ENCODE measurements at regions not wholly inside any gene's neighbourhood (a gene's known extent, or its start where the extent isn't known, plus 50 kb on each side); places are given as distances from the start of the nearest gene placed in this dataset.
"Not testable (repeated sequence)": the region's sequence is repeated elsewhere in the genome, so short reads cannot be mapped to it uniquely, and the experiment has no call there.

GRCh38 chr15:96200357-96200967, 130.0 kb upstream of the NR2F2 start:
- no peaks in the 10 kb centered on the region for H3K9me3 ChIP-seq (ENCODE audit: control insufficient read depth in 1 of 2, low read length in 2 of 2)
- CTCF ChIA-PET (ENCODE audit: partially characterized antibody) = no interaction called here
- H3K4me1 Mint-ChIP-seq = no peaks in the 10 kb centered on the region
- POLR2A ChIA-PET (ENCODE audit: partially characterized antibody) = no interaction called here
- no peak overlapping the region for H3K4me3 ChIP-seq (ENCODE audit: low read length in 2 of 2)
- no peaks in the 10 kb centered on the region for H3K4me1 ChIP-seq (ENCODE audit: insufficient read depth, low read length)
- no peaks in the 10 kb centered on the region for H3K27me3 ChIP-seq (ENCODE audit: insufficient read depth, low read length)
- no peak overlapping the region for H3K27ac Mint-ChIP-seq
- no peak overlapping the region for H3K27ac ChIP-seq (ENCODE audit: low read depth, low read length)
- intact Hi-C loops (cut with micrococcal nuclease) = no loop called here
- peaks cover 0 to under 1% of the 10 kb centered on the region in 2 donors for H3K27me3 Mint-ChIP-seq
- H3K4me3 Mint-ChIP-seq = no peak overlapping the region
- no peak for DNase-seq
- H3K36me3 ChIP-seq (ENCODE audit: insufficient read depth, low read length) = no peaks in the 10 kb centered on the region
- H3K9me3 Mint-ChIP-seq = peaks cover 3 to 32% (median 14%) of the 10 kb centered on the region in 8 donors
- no peaks in the 10 kb centered on the region for H3K36me3 Mint-ChIP-seq

GRCh38 chr15:96201696-96202095, 128.8 kb upstream of the NR2F2 start:
- peaks cover 4 to 31% (median 15%) of the 10 kb centered on the region in 8 donors for H3K9me3 Mint-ChIP-seq
- ChIA-PET POLR2A (ENCODE audit: partially characterized antibody) (no interaction called here), CTCF (ENCODE audit: partially characterized antibody) (no interaction called here)
- no peaks in the 10 kb centered on the region for H3K36me3 Mint-ChIP-seq
- Histone ChIP-seq H3K27me3 (ENCODE audit: insufficient read depth, low read length) (no peaks in the 10 kb centered on the region), H3K4me3 (ENCODE audit: low read length in 2 of 2) (no peak overlapping the region), H3K27ac (ENCODE audit: low read depth, low read length) (no peak overlapping the region), H3K9me3 (ENCODE audit: control insufficient read depth in 1 of 2, low read length in 2 of 2) (no peaks in the 10 kb centered on the region), H3K36me3 (ENCODE audit: insufficient read depth, low read length) (no peaks in the 10 kb centered on the region), H3K4me1 (ENCODE audit: insufficient read depth, low read length) (no peaks in the 10 kb centered on the region)
- H3K4me1 Mint-ChIP-seq = no peaks in the 10 kb centered on the region
- DNase-seq = no peak
- intact Hi-C loops (cut with micrococcal nuclease) = no loop called here
- H3K4me3 Mint-ChIP-seq = no peak overlapping the region
- no peak overlapping the region for H3K27ac Mint-ChIP-seq
- no peaks in the 10 kb centered on the region for H3K27me3 Mint-ChIP-seq

- H3K4me1 ChIP-seq (ENCODE audit: insufficient read depth, low read length); DNase-seq; H3K27ac ChIP-seq (ENCODE audit: low read depth, low read length); H3K27me3 Mint-ChIP-seq; H3K27ac Mint-ChIP-seq; H3K4me3 ChIP-seq (ENCODE audit: low read length in 2 of 2); intact Hi-C loops (cut with micrococcal nuclease); H3K4me1 Mint-ChIP-seq; H3K9me3 ChIP-seq (ENCODE audit: control insufficient read depth in 1 of 2, low read length in 2 of 2); POLR2A ChIA-PET (ENCODE audit: partially characterized antibody); H3K36me3 Mint-ChIP-seq; H3K27me3 ChIP-seq (ENCODE audit: insufficient read depth, low read length); H3K36me3 ChIP-seq (ENCODE audit: insufficient read depth, low read length); H3K4me3 Mint-ChIP-seq; CTCF ChIA-PET (ENCODE audit: partially characterized antibody): not testable (repeated sequence)
- H3K9me3 Mint-ChIP-seq = peaks cover 2 to 35% (median 16%) of the 10 kb centered on the region in 8 donors
Observed at GRCh38 chr15:96205588-96205987, 124.9 kb upstream of the NR2F2 start.

GRCh38 chr15:96207377-96208006, 123.0 kb upstream of the NR2F2 start:
- H3K9me3 Mint-ChIP-seq = peaks cover 2 to 32% (median 11%) of the 10 kb centered on the region in 8 donors
- no peaks in the 10 kb centered on the region for H3K4me1 Mint-ChIP-seq
- no peak for DNase-seq
- ChIA-PET POLR2A (ENCODE audit: partially characterized antibody) (no interaction called here), CTCF (ENCODE audit: partially characterized antibody) (no interaction called here)
- no peak overlapping the region for H3K4me3 Mint-ChIP-seq
- H3K36me3 ChIP-seq (ENCODE audit: insufficient read depth, low read length) = no peaks in the 10 kb centered on the region
- H3K27me3 Mint-ChIP-seq = no peaks in the 10 kb centered on the region
- H3K9me3 ChIP-seq (ENCODE audit: control insufficient read depth in 1 of 2, low read length in 2 of 2) = no peaks in the 10 kb centered on the region
- H3K27ac ChIP-seq (ENCODE audit: low read depth, low read length) = no peak overlapping the region
- no peaks in the 10 kb centered on the region for H3K4me1 ChIP-seq (ENCODE audit: insufficient read depth, low read length)
- H3K36me3 Mint-ChIP-seq = no peaks in the 10 kb centered on the region
- H3K27me3 ChIP-seq (ENCODE audit: insufficient read depth, low read length) = no peaks in the 10 kb centered on the region
- no peak overlapping the region for H3K4me3 ChIP-seq (ENCODE audit: low read length in 2 of 2)
- peak overlapping the region in 1 of 7 donors; percentile 10 for H3K27ac Mint-ChIP-seq
- intact Hi-C loops (cut with micrococcal nuclease) = no loop called here

- POLR2A ChIA-PET (ENCODE audit: partially characterized antibody) = no interaction called here
- Mint-ChIP-seq H3K27ac (no peak overlapping the region), H3K9me3 (peaks cover 2 to 24% (median 5%) of the 10 kb centered on the region in 8 donors)
Observed at GRCh38 chr15:96209285-96209735, 121.2 kb upstream of the NR2F2 start.

GRCh38 chr15:96213045-96213444, 117.5 kb upstream of the NR2F2 start:
- H3K4me3 Mint-ChIP-seq = no peak overlapping the region
- Histone ChIP-seq H3K27ac (ENCODE audit: low read depth, low read length) (no peak overlapping the region), H3K4me3 (ENCODE audit: low read length in 2 of 2) (no peak overlapping the region), H3K4me1 (ENCODE audit: insufficient read depth, low read length) (no peaks in the 10 kb centered on the region), H3K27me3 (ENCODE audit: insufficient read depth, low read length) (no peaks in the 10 kb centered on the region), H3K9me3 (ENCODE audit: control insufficient read depth in 1 of 2, low read length in 2 of 2) (no peaks in the 10 kb centered on the region), H3K36me3 (ENCODE audit: insufficient read depth, low read length) (no peaks in the 10 kb centered on the region)
- intact Hi-C loops (cut with micrococcal nuclease) = no loop called here
- POLR2A ChIA-PET (ENCODE audit: partially characterized antibody) = no interaction called here
- CTCF ChIA-PET (ENCODE audit: partially characterized antibody) = no interaction called here
- H3K36me3 Mint-ChIP-seq = no peaks in the 10 kb centered on the region
- peaks cover 0 to 14% (median 1%) of the 10 kb centered on the region in 8 donors for H3K9me3 Mint-ChIP-seq
- no peak overlapping the region for H3K27ac Mint-ChIP-seq
- no peak for DNase-seq
- H3K27me3 Mint-ChIP-seq = no peaks in the 10 kb centered on the region
- no peaks in the 10 kb centered on the region for H3K4me1 Mint-ChIP-seq

More at GRCh38 chr15:96209285-96209735, 121.2 kb upstream of the NR2F2 start:
- no peak overlapping the region for H3K4me3 Mint-ChIP-seq
- no peaks in the 10 kb centered on the region for H3K36me3 ChIP-seq (ENCODE audit: insufficient read depth, low read length)
- H3K36me3 Mint-ChIP-seq = no peaks in the 10 kb centered on the region
- H3K4me3 ChIP-seq (ENCODE audit: low read length in 2 of 2) = no peak overlapping the region
- no peaks in the 10 kb centered on the region for H3K27me3 Mint-ChIP-seq
- no peak for DNase-seq
- no peaks in the 10 kb centered on the region for H3K9me3 ChIP-seq (ENCODE audit: control insufficient read depth in 1 of 2, low read length in 2 of 2)
- intact Hi-C loops (cut with micrococcal nuclease) = no loop called here
- H3K4me1 Mint-ChIP-seq = no peaks in the 10 kb centered on the region
- no peak overlapping the region for H3K27ac ChIP-seq (ENCODE audit: low read depth, low read length)
- CTCF ChIA-PET (ENCODE audit: partially characterized antibody) = no interaction called here
- no peaks in the 10 kb centered on the region for H3K27me3 ChIP-seq (ENCODE audit: insufficient read depth, low read length)
- no peaks in the 10 kb centered on the region for H3K4me1 ChIP-seq (ENCODE audit: insufficient read depth, low read length)

GRCh38 chr15:96213896-96214295, 116.6 kb upstream of the NR2F2 start:
- intact Hi-C loops (cut with micrococcal nuclease) = no loop called here
- Mint-ChIP-seq H3K9me3 (peaks cover 0 to 17% (median 2%) of the 10 kb centered on the region in 8 donors), H3K36me3 (no peaks in the 10 kb centered on the region), H3K27ac (no peak overlapping the region), H3K27me3 (no peaks in the 10 kb centered on the region), H3K4me3 (no peak overlapping the region), H3K4me1 (no peaks in the 10 kb centered on the region)
- H3K9me3 ChIP-seq (ENCODE audit: control insufficient read depth in 1 of 2, low read length in 2 of 2) = no peaks in the 10 kb centered on the region
- no peaks in the 10 kb centered on the region for H3K36me3 ChIP-seq (ENCODE audit: insufficient read depth, low read length)
- CTCF ChIA-PET (ENCODE audit: partially characterized antibody) = no interaction called here
- H3K27ac ChIP-seq (ENCODE audit: low read depth, low read length) = no peak overlapping the region
- no peak for DNase-seq
- H3K4me3 ChIP-seq (ENCODE audit: low read length in 2 of 2) = no peak overlapping the region
- no peaks in the 10 kb centered on the region for H3K27me3 ChIP-seq (ENCODE audit: insufficient read depth, low read length)
- POLR2A ChIA-PET (ENCODE audit: partially characterized antibody) = no interaction called here
- H3K4me1 ChIP-seq (ENCODE audit: insufficient read depth, low read length) = no peaks in the 10 kb centered on the region

All from CD4-positive, alpha-beta memory T cell (primary cell).